H9 (cell line): ENCODE measurements at regions not wholly inside any gene's neighbourhood (a gene's known extent, or its start where the extent isn't known, plus 50 kb on each side); places are given as distances from the start of the nearest gene placed in this dataset.

Source experiments
- DNase-seq: peaks from one replicate; pipeline ENCODE4 v3.0.0-alpha.2; 2017
- H2AFZ ChIP-seq: one replicate; pipeline ENCODE4 v1.6.1; 2013; ENCODE audit warnings: mild to moderate bottlenecking, low read length, control low read depth, moderate library complexity
- H2AK5ac ChIP-seq: 2 replicates; pipeline ENCODE4 v1.6.1; 2013; ENCODE audit warnings: low read length, control low read depth, mixed read lengths; ENCODE audit not compliant: insufficient read length
- H2BK120ac ChIP-seq: one replicate; pipeline ENCODE4 v1.6.1; 2013; ENCODE audit warnings: low read depth, mild to moderate bottlenecking, low read length, control low read depth, inconsistent platforms; ENCODE audit not compliant: poor library complexity, severe bottlenecking
- H2BK12ac ChIP-seq: 2 replicates; pipeline ENCODE4 v1.6.1; 2013; ENCODE audit warnings: low read length, control low read depth, mixed read lengths, low read depth; ENCODE audit not compliant: insufficient read length
- H2BK15ac ChIP-seq: 2 replicates; pipeline ENCODE4 v1.6.1; 2013; ENCODE audit warnings: low read depth, low read length, control low read depth
- H2BK20ac ChIP-seq: one replicate; pipeline ENCODE4 v1.6.1; 2013; ENCODE audit warnings: low read depth, mild to moderate bottlenecking, low read length, control low read depth, inconsistent platforms; ENCODE audit not compliant: poor library complexity, severe bottlenecking
- H2BK5ac ChIP-seq: 2 replicates; pipeline ENCODE4 v1.6.1; 2013; ENCODE audit warnings: low read length, control low read depth, mixed read lengths; ENCODE audit not compliant: insufficient read length
- H3K14ac ChIP-seq: 2 replicates; pipeline ENCODE4 v1.6.1; 2013; ENCODE audit warnings: low read length, control low read depth; ENCODE audit not compliant: insufficient read depth
- H3K18ac ChIP-seq: 2 replicates; pipeline ENCODE4 v1.6.1; 2013; ENCODE audit warnings: low read depth, mild to moderate bottlenecking, mixed read lengths, low read length, control low read depth; ENCODE audit not compliant: insufficient read length
- H3K23ac ChIP-seq: 2 replicates; pipeline ENCODE4 v1.6.1; 2013; ENCODE audit warnings: low read length, control low read depth, mixed read lengths, low read depth; ENCODE audit not compliant: insufficient read length
- H3K23me2 ChIP-seq: 2 replicates; pipeline ENCODE4 v1.6.1; 2013; ENCODE audit warnings: low read depth, mild to moderate bottlenecking, mixed read lengths, low read length, control low read depth; ENCODE audit not compliant: insufficient read length, poor library complexity, severe bottlenecking
- H3K27ac ChIP-seq: 2 replicates; pipeline ENCODE4 v1.5.1; 2013; ENCODE audit warnings: low read length, control low read depth, mixed read lengths, low read depth; ENCODE audit not compliant: insufficient read length
- H3K27me3 ChIP-seq: 2 replicates; pipeline ENCODE4 v1.6.1; 2013; ENCODE audit warnings: low read length, control low read depth, inconsistent platforms; ENCODE audit not compliant: insufficient read depth
- H3K4ac ChIP-seq: 2 replicates; pipeline ENCODE4 v1.6.1; 2013; ENCODE audit warnings: low read depth, mild to moderate bottlenecking, control low read depth, inconsistent platforms, low read length, moderate library complexity
- H3K4me1 ChIP-seq: 2 replicates; pipeline ENCODE4 v1.6.1; 2013; ENCODE audit warnings: low read length, control low read depth, inconsistent platforms; ENCODE audit not compliant: insufficient read depth
- H3K4me2 ChIP-seq: 2 replicates; pipeline ENCODE4 v1.6.1; 2013; ENCODE audit warnings: low read length, control low read depth, mixed read lengths; ENCODE audit not compliant: insufficient read length, insufficient read depth
- H3K56ac ChIP-seq: 2 replicates; pipeline ENCODE4 v1.6.1; 2013; ENCODE audit warnings: low read depth, mild to moderate bottlenecking, mixed read lengths, low read length, control low read depth; ENCODE audit not compliant: insufficient read length
- H3K79me1 ChIP-seq: 2 replicates; pipeline ENCODE4 v1.6.1; 2013; ENCODE audit warnings: low read depth, mild to moderate bottlenecking, moderate library complexity, low read length, control low read depth, inconsistent platforms; ENCODE audit not compliant: insufficient read depth, poor library complexity, severe bottlenecking
- H3K79me2 ChIP-seq: 2 replicates; pipeline ENCODE4 v1.6.1; 2013; ENCODE audit warnings: low read length, control low read depth, inconsistent platforms; ENCODE audit not compliant: insufficient read depth
- H3K9ac ChIP-seq: 2 replicates; pipeline ENCODE4 v1.6.1; 2013; ENCODE audit warnings: low read length, control low read depth, mixed read lengths; ENCODE audit not compliant: insufficient read length; ENCODE audit errors: extremely low read depth
- H3K9me3 ChIP-seq: one replicate; pipeline ENCODE4 v1.6.1; 2013; ENCODE audit warnings: low read depth, low read length, inconsistent platforms; ENCODE audit not compliant: control insufficient read depth
- H3T11ph ChIP-seq: one replicate; pipeline ENCODE4 v1.6.1; 2013; ENCODE audit warnings: mild to moderate bottlenecking, low read length, control low read depth, inconsistent platforms
- H4K20me1 ChIP-seq: one replicate; pipeline ENCODE4 v1.6.1; 2013; ENCODE audit not compliant: control insufficient read depth, insufficient read length, insufficient read depth
- H4K5ac ChIP-seq: 2 replicates; pipeline ENCODE4 v1.6.1; 2013; ENCODE audit warnings: low read depth, mild to moderate bottlenecking, mixed read lengths, low read length, control low read depth; ENCODE audit not compliant: insufficient read length
- H4K8ac ChIP-seq: replicated peaks from 2 replicates; pipeline ENCODE4 v1.6.1; 2013; ENCODE audit warnings: low read length, control low read depth, mixed read lengths, low read depth; ENCODE audit not compliant: insufficient read length
- H4K91ac ChIP-seq: 2 replicates; pipeline ENCODE4 v1.6.1; 2013; ENCODE audit warnings: low read depth, mild to moderate bottlenecking, moderate library complexity, mixed read lengths, low read length, control low read depth; ENCODE audit not compliant: insufficient read length
- H3K27ac Mint-ChIP-seq, 3 experiments: 2 replicates in 2 of 3; 3 replicates in 1 of 3; pipeline ENCODE4 v1.8.0; 2020 to 2021; ENCODE audit warnings: mixed read lengths in 3 of 3, mild to moderate bottlenecking in 1 of 3, moderate library complexity in 1 of 3
- H3K27me3 Mint-ChIP-seq: 2 replicates; pipeline ENCODE4 v1.8.0; 2021; ENCODE audit warnings: low read depth, mild to moderate bottlenecking, moderate library complexity, mixed read lengths
- H3K36me3 Mint-ChIP-seq, 3 experiments: 2 replicates in 2 of 3; 3 replicates in 1 of 3; pipeline ENCODE4 v1.8.0; 2020 to 2021; ENCODE audit warnings: low read depth in 3 of 3, mixed read lengths in 3 of 3; ENCODE audit not compliant: insufficient read depth in 1 of 3
- H3K4me1 Mint-ChIP-seq, 2 experiments: 2 replicates each; pipeline ENCODE4 v1.8.0; 2020; ENCODE audit warnings: mixed read lengths in 2 of 2
- H3K4me3 Mint-ChIP-seq, 2 experiments: 2 replicates in 1 of 2; 3 replicates in 1 of 2; pipeline ENCODE4 v1.8.0; 2020 to 2021; ENCODE audit warnings: mild to moderate bottlenecking in 2 of 2, mixed read lengths in 2 of 2, moderate library complexity in 1 of 2
- H3K9me3 Mint-ChIP-seq, 2 experiments: 2 replicates in 1 of 2; 3 replicates in 1 of 2; pipeline ENCODE4 v1.8.0; 2020; ENCODE audit warnings: mild to moderate bottlenecking in 2 of 2, mixed read lengths in 2 of 2, moderate library complexity in 1 of 2
- CTCF ChIP-seq: fragments of 200-600 bp; sonication (generic); conservative IDR thresholded peaks from 3 replicates; pipeline ENCODE4 v1.8.0; 2021; ENCODE audit warnings: antibody characterized with exemption, mild to moderate bottlenecking
- WGBS: extraction: QIAGEN DNeasy Blood & Tissue Kit; methylation state at CpG from one replicate; pipeline ENCODE4 v1.1.7; 2013; ENCODE audit warnings: missing lambda C conversion rate, low lambda C conversion rate, mixed read lengths; ENCODE audit not compliant: insufficient read length; ENCODE audit errors: extremely low coverage; 5-methylcytosine and 5-hydroxymethylcytosine counted together

- no peak overlapping the region for H4K8ac ChIP-seq
- no peak overlapping the region for H3K23ac ChIP-seq
- WGBS = no CpG with 5 or more reads among the region's 6 CpGs
- no peaks in the 10 kb centered on the region for H3K9me3 ChIP-seq
- H3T11ph ChIP-seq = no peak overlapping the region
- H3K79me1 ChIP-seq = no peaks in the 10 kb centered on the region
- no peak overlapping the region for H4K5ac ChIP-seq
- TF ChIP-seq CTCF = no peak
- H3K27ac ChIP-seq = no peak overlapping the region
- H3K27me3 ChIP-seq = no peaks in the 10 kb centered on the region
- no peak overlapping the region for H3K18ac ChIP-seq
- no peak overlapping the region for H3K14ac ChIP-seq
- H4K20me1 ChIP-seq = no peaks in the 10 kb centered on the region
- Mint-ChIP-seq H3K36me3 (peaks cover 0 to 11% (median 10%) of the 10 kb centered on the region in 3 experiments), H3K27ac (no peak overlapping the region), H3K9me3 (peaks cover 12 to 15% of the 10 kb centered on the region in 2 experiments), H3K4me1 (no peaks in the 10 kb centered on the region), H3K4me3 (no peak overlapping the region), H3K27me3 (no peaks in the 10 kb centered on the region; the same call in 1 of the 2 replicates)
- no peaks in the 10 kb centered on the region for H3K79me2 ChIP-seq
- no peak overlapping the region for H3K56ac ChIP-seq
- H2AFZ ChIP-seq = no peak overlapping the region
- H3K4me2 ChIP-seq = no peak overlapping the region
- H2BK12ac ChIP-seq = no peak overlapping the region
- no peak overlapping the region for H2BK20ac ChIP-seq
- no peak overlapping the region for H2BK5ac ChIP-seq
- no peak overlapping the region for H2BK120ac ChIP-seq
- H2AK5ac ChIP-seq = no peak overlapping the region
- no peaks in the 10 kb centered on the region for H3K4me1 ChIP-seq
- H3K4ac ChIP-seq = no peak overlapping the region
- no peak overlapping the region for H2BK15ac ChIP-seq
- H4K91ac ChIP-seq = no peak overlapping the region
- no peak for DNase-seq
- H3K23me2 ChIP-seq = no peaks in the 10 kb centered on the region
- no peak overlapping the region for H3K9ac ChIP-seq
Measured at GRCh38 chr10:31116226-31116625, 84.6 kb upstream of the ZNF438 start.
